ENCODE measurements at regions not wholly inside any gene's neighbourhood (a gene's known extent, or its start where the extent isn't known, plus 50 kb on each side); places are given as distances from the start of the nearest gene placed in this dataset.

DNA sequence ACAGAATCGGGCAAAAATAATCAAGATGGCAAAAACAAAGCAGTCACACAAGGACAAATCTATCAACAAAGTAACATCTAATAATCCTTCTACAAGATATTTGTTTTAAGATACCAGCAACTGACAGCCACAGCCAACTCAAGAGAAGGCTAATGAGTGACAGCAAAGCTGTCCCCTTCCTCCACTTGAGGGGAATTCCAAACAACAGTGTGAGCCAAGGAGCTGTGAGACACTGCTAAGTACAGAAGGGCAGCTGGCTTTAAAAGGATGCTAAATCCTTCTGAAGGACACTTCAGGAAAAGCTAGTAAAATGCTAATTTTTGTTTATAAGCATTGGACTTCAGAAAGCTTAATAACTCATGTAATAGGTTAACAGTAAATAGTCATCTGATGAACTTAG lies 120.3 kb upstream of the GOLGA8J start:
- Histone ChIP-seq H3K27me3 (replicated peaks in 1 of 4; ENCODE audit: control insufficient read depth in 3 of 4, extremely low read depth in 1 of 4, insufficient read depth in 3 of 4, low read length in 3 of 4) (peaks cover 2 to 7% (median 3%) of the 10 kb centered on the region in 4 experiments; a peak in 6 of 7 replicates), H2AK5ac (ENCODE audit: low read depth, low read length) (no peak overlapping the region), H4K5ac (ENCODE audit: insufficient read length, low read depth, low read length) (no peak overlapping the region), H3K4ac (replicated peaks; ENCODE audit: insufficient read length, low read depth, low read length) (no peak overlapping the region), H3K14ac (ENCODE audit: insufficient read length) (no peak overlapping the region), H4K20me1 (replicated peaks in 1 of 2; ENCODE audit: control insufficient read depth in 1 of 2, insufficient read depth in 2 of 2, low read length in 2 of 2) (no peaks in the 10 kb centered on the region), H2AFZ (ENCODE audit: low read length) (no peak overlapping the region), H3K23me2 (ENCODE audit: low read depth, low read length) (no peaks in the 10 kb centered on the region), H3K79me2 (ENCODE audit: control insufficient read depth in 1 of 2, insufficient read depth in 2 of 2, low read length in 2 of 2) (no peaks in the 10 kb centered on the region), H4K8ac (ENCODE audit: extremely low read depth, insufficient read depth, low read length) (no peak overlapping the region), H2BK12ac (ENCODE audit: low read depth, low read length) (no peak overlapping the region), H2BK5ac (ENCODE audit: low read depth, low read length) (no peak overlapping the region), H3K79me1 (ENCODE audit: low read depth, low read length) (no peaks in the 10 kb centered on the region), H3K23ac (ENCODE audit: insufficient read length) (no peak overlapping the region), H3K4me1 (replicated peaks in 1 of 4; ENCODE audit: control insufficient read depth in 3 of 4, insufficient read depth in 4 of 4, low read length in 3 of 4) (peaks cover 0 to 10% (median 2%) of the 10 kb centered on the region in 4 experiments; a peak in 5 of 7 replicates), H3K9me3 (ENCODE audit: insufficient read depth in 2 of 2, low read depth in 1 of 2, low read length in 1 of 2) (no peaks in the 10 kb centered on the region), H4K91ac (replicated peaks; ENCODE audit: insufficient read length, low read length) (no peak overlapping the region), H2BK15ac (ENCODE audit: low read length) (no peak overlapping the region), H2BK20ac (ENCODE audit: low read length) (no peak overlapping the region), H3K4me3 (ENCODE audit: extremely low read depth in 1 of 4, insufficient read depth in 2 of 4, low read depth in 3 of 4, low read length in 4 of 4) (peak overlapping the region in 1 of 4 experiments; percentile 12; a peak in 1 of 8 replicates), H3K27ac (ENCODE audit: low read depth, low read length) (no peak overlapping the region), H3K4me2 (ENCODE audit: insufficient read depth in 1 of 2, low read depth in 2 of 2, low read length in 2 of 2) (no peak overlapping the region), H3K9ac (replicated peaks in 1 of 4; ENCODE audit: extremely low read depth in 1 of 4, low read depth in 3 of 4, low read length in 3 of 4) (no peak overlapping the region), H2BK120ac (replicated peaks; ENCODE audit: low read depth, low read length) (no peak overlapping the region), H3K56ac (replicated peaks; ENCODE audit: insufficient read length, low read depth, low read length) (no peak overlapping the region), H3K18ac (ENCODE audit: extremely low read depth, low read length) (no peak overlapping the region), H3K36me3 (ENCODE audit: control insufficient read depth in 2 of 4, insufficient read depth in 4 of 4, low read length in 3 of 4) (no peaks in the 10 kb centered on the region)
- ChIA-PET CTCF (ENCODE audit: partially characterized antibody) (interaction anchor here (0.6 to 3.9 kb wide), 4 partner anchors 20 to 197 kb away, joined by 3 to 15 read pairs (median 8); no protein-coding TSS in a partner anchor), POLR2A (ENCODE audit: partially characterized antibody) (interaction anchor here (0.6 kb wide), 1 partner anchor 1237 kb away, joined by 3 read pairs; no protein-coding TSS in a partner anchor)
- 83% methylated on average over 1 of the region's 1 CpG; no CpG with 5 or more reads in 1 of the 2 experiments for whole genome bisulfite sequencing, 2 experiments (ENCODE audit: extremely low coverage in 1 of 2, insufficient coverage in 1 of 2, insufficient read length in 1 of 2, insufficient replicate concordance in 2 of 2, low coverage in 1 of 2, low lambda C conversion rate in 2 of 2, missing lambda C conversion rate in 1 of 2)
- DNase-seq (ENCODE audit: low read depth in 1 of 2, low spot score in 2 of 2) (no peak), FAIRE-seq (no peak)
- TF ChIP-seq BCL11A (IDR thresholded peaks at IDR 0.05; ENCODE audit: low read depth in 2 of 2, low read length in 2 of 2): no peak
- TF ChIP-seq CBX5 (IDR thresholded peaks at IDR 0.05; ENCODE audit: low read depth, low read length): no peak
- TF ChIP-seq JUND (IDR thresholded peaks at IDR 0.05; ENCODE audit: low read length): no peak
- no peak for TF ChIP-seq CTBP2 (IDR thresholded peaks at IDR 0.05; ENCODE audit: borderline replicate concordance, insufficient read depth, insufficient read length, low read length)
- no peak for TF ChIP-seq HDAC6 (IDR thresholded peaks at IDR 0.05; ENCODE audit: low read depth, low read length)
- TF ChIP-seq, protein P1, sequence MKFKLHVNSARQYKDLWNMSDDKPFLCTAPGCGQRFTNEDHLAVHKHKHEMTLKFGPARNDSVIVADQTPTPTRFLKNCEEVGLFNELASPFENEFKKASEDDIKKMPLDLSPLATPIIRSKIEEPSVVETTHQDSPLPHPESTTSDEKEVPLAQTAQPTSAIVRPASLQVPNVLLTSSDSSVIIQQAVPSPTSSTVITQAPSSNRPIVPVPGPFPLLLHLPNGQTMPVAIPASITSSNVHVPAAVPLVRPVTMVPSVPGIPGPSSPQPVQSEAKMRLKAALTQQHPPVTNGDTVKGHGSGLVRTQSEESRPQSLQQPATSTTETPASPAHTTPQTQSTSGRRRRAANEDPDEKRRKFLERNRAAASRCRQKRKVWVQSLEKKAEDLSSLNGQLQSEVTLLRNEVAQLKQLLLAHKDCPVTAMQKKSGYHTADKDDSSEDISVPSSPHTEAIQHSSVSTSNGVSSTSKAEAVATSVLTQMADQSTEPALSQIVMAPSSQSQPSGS (IDR thresholded peaks at IDR 0.05; ENCODE audit: low read length): no peak
- no peak for TF ChIP-seq RXRA (IDR thresholded peaks at IDR 0.05; ENCODE audit: insufficient read depth, low read depth, low read length)
- TF ChIP-seq KDM1A (IDR thresholded peaks at IDR 0.05; ENCODE audit: borderline replicate concordance, low read length): no peak
- no peak for TF ChIP-seq KDM4A (IDR thresholded peaks at IDR 0.05; ENCODE audit: low read depth, low read length, severe bottlenecking)
- no peak for TF ChIP-seq CREB1 (IDR thresholded peaks at IDR 0.05)
- no peak for TF ChIP-seq GABPA (IDR thresholded peaks at IDR 0.05; ENCODE audit: borderline replicate concordance, insufficient read depth, low read length)
- TF ChIP-seq CHD2 (IDR thresholded peaks at IDR 0.05; ENCODE audit: low read length): no peak
